GM19025 (cell line): ENCODE measurements at regions not wholly inside any gene's neighbourhood (a gene's known extent, or its start where the extent isn't known, plus 50 kb on each side); places are given as distances from the start of the nearest gene placed in this dataset.
"Not testable (repeated sequence)": the region's sequence is repeated elsewhere in the genome, so short reads cannot be mapped to it uniquely, and the experiment has no call there.

Experiments used
- ATAC-seq: cut with Tn5 transposase; IDR thresholded peaks from one replicate; pipeline ENCODE4 v1.9.1; 2021; ENCODE audit warnings: mild to moderate bottlenecking, low read depth, moderate library complexity; ENCODE audit not compliant: unreplicated experiment

DNA sequence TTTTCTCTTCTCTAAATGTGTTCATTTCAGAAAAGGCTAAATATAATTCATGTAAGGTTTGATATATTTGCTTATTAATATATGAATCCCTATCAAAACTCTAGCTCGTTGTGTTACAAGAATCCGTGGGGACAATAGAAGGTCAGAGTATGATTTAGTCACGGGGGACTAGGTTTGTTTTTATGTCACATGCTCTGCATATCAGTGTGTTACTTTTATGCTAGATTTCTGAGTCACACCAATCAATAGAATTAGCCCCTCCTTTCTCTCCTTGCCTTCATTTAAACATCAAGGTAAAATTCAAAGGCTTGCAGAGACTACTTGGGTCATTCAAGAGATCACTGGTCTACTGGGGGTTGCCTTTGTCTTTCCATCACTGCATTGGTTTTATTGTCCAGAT, 636.1 kb downstream of the NR2F2 start:
- ATAC-seq: no peak

- ATAC-seq: no peak
These were observed 639.5 kb downstream of the NR2F2 start for GRCh38 chr15:96969732-96970710.

- ATAC-seq: no peak
These were observed 641.7 kb downstream of the NR2F2 start for GRCh38 chr15:96972201-96972600.

DNA sequence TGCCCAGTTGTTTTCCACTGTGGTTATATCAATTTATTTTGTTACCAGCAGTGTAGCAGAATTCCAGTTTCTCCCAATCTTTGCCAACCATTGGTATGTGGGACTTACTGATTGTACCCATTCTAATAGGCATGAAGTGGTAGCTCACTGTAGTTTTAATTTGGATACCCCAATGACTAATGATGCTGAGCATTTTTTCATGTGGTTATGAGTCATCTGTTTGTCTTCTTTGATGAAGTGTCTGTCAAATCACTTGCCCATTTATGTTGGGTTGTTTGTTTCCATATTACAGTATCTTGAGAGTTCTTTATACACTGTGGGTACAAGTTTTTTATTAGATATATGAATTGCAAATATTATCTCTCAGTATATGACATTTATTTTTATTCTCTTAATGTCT, 644.3 kb downstream of the NR2F2 start:
- no peak for ATAC-seq

DNA sequence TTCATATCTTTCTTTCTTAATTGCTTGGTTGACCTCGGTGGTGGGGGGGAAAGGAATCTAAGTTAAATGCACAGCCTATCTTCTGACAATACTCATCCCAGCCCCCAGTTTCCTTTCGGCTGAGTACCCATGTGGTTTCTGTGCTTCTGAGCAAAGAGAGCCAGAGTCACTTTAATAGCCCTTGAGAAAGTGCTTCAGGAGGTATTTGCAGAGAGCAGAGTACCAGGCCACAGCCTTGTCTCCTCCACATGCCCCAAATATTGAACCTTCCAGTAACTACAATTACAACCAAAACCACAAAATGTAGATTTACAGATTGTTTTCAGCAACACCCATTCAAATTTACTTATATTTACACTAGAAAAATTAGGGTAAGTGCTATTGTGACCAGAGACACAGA, 647.4 kb downstream of the NR2F2 start:
- no peak for ATAC-seq

GRCh38 chr15:96978937-96979473, 648.5 kb downstream of the NR2F2 start:
- ATAC-seq: no peak

GRCh38 chr15:96984121-96984671, 653.7 kb downstream of the NR2F2 start:
- ATAC-seq: not testable (repeated sequence)

- no peak for ATAC-seq
These were observed 662.3 kb downstream of the NR2F2 start for GRCh38 chr15:96992817-96993216.

GRCh38 chr15:96997538-96997937, 667.0 kb downstream of the NR2F2 start:
- ATAC-seq: no peak

- ATAC-seq: no peak
These were observed 678.5 kb downstream of the NR2F2 start for GRCh38 chr15:97009031-97009431.

GRCh38 chr15:97012986-97013385, 682.5 kb downstream of the NR2F2 start:
- no peak for ATAC-seq

DNA sequence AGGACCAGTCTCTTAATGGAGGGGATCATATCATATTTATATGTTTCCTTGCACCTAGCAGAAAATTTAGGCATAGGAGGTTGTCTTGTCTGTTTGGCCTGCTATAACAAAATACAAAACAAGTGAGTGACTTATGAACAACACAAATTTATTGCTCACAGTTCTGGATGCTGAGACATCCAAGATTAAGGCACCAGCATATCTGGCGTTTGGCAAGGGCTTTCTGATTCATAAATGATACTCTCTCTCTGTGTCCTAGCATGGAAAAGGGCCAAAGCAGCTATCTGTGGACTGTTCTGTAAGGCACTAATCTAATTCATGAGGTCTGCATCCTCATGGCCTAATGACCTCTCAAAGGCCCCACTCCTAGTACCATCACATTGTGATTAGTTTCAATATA, 683.0 kb downstream of the NR2F2 start:
- no peak for ATAC-seq

- no peak for ATAC-seq
These were observed 683.5 kb downstream of the NR2F2 start for GRCh38 chr15:97014001-97014400.

DNA sequence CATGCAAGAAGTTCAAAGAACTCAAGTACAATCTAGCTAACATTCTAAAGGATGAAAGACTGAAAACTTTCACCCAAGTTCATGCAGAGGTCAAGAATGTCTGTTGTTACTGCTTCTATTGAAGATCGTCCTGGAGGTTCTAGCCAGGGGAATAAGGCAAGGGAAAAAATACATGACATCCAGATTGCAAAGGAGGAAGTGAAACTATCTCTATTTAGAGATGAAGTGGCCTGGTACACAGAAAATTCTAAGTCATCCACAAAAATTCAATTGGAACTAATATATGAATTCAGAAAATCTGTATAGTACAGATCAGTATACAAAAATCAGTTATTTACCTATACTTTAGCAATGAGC, 693.0 kb downstream of the NR2F2 start:
- no peak for ATAC-seq

DNA sequence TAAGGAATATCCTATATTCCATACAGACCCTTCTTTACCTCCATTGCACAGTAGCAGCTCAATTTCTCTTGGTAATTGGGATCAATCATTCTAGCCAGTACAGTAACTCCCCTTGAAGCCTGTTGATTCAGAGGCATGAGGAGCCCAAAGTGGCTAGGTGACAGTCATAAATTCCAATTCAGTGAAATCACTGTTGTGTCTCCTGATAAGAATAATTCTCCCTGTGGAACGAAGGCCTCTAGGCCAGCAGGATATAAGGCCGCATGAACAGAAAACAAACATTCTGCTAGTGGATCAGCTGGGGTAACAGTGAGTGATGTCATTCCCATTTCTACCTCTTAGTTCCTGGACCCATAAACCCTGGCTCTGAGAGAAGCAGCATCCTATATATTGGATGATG, 696.3 kb downstream of the NR2F2 start:
- no peak for ATAC-seq

DNA sequence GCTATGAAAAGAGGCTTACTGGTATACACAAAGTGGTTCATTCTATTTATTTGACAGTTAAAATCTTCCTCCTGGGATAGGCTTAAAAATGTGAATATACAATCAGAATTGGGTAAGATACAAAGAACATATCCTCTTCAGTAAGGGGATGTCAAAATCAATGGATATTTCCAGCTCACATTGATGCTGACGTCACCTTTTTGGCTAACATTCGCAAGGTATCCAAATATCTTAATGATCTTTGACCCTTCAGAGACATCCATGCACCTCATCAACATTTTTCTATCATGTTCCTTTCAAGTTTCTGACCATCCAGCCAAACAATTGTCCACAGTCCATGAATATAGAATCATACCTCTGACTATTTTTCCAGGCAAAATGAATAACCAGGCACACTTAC, 697.3 kb downstream of the NR2F2 start:
- no peak for ATAC-seq

DNA sequence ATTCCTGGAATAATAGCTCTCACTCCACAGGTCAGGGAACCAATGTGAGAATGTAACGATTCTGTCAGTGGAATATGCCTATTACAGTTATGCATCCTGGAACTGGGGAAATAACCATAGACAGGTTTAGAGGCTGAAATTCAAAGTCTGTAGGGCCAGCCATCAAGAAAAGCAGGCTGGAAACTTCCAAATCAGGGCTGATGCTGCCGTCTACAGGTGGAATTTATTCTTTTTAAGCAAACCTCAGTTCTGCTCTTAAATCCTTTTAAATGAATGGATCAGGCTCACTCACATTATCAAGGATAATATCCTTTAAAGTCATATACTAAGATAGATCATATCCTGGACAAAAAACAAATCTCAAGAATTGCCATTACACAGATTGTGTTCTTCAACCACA, 699.8 kb downstream of the NR2F2 start:
- ATAC-seq: no peak

GRCh38 chr15:97036301-97036700, 705.8 kb downstream of the NR2F2 start:
- ATAC-seq: no peak

DNA sequence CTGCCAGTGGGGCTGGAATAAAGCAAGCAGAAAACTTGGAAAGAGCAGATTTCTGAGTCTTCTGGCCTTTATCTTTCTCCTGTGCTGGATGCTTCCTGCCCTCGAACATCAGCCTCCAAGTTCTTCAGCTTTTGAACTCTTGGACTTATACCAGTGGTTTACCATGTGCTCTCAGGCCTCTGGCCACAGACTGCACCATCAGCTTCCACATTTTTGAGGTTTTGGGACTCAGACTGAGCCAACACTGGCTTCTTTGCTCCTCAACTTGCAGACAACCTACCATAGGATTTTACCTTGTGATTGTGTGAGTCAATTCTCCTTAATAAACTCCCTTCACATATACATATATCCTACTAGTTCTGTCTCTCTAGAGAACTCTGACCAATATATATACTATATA, 706.6 kb downstream of the NR2F2 start:
- no peak for ATAC-seq

GRCh38 chr15:97045666-97046421, 715.3 kb downstream of the NR2F2 start:
- ATAC-seq: no peak

DNA sequence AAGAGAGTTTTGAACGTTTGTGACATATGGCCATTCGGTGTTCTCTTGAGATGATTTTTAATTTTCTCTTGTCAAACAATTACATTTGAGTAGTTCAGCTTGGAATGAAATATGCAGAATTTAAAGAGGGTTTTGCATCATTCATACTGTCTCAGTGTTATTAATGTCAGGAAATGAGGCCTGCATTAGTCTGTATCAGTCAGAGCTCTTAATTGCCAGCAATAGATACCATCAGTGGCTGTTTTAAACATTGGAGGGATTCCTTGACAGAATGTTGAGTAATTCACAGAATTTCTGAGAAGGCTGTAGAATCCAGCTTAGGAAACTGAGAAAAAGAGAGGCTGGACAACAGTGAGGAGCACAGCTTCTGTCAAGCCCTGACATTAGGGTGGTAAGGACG, 722.0 kb downstream of the NR2F2 start:
- no peak for ATAC-seq
